NCI-H2107 treated with DMSO at 0.1 percent for 48 hours (cell line): ENCODE measurements at regions not wholly inside any gene's neighbourhood (a gene's known extent, or its start where the extent isn't known, plus 50 kb on each side); places are given as distances from the start of the nearest gene placed in this dataset.
"Not testable (repeated sequence)": the region's sequence is repeated elsewhere in the genome, so short reads cannot be mapped to it uniquely, and the experiment has no call there.

Source experiments
- DNase-seq: peaks from one replicate; lab custom pipeline; 2025; ENCODE audit not compliant: unreplicated experiment; lab: John Stamatoyannopoulos, UW

DNA sequence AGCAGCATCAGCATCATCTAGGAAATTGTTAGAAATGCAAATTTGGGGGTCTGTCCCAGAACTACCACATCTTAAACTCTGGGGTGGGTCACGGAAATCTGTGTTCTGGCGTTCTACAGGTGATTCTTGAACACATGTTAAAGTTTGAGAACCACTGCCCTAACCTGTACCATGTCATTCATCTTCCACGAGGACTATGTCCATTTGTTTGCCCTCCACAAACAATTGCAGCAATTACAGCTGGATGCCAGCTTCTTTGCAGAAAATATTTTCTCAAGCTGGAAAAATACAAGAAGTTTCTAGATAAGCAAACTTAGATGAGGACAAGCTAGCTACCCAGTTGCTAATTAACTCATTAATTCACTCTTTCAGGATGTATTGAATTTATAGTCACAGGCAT lies 54.1 kb downstream of the MAFB start:
- no peak for DNase-seq

DNA sequence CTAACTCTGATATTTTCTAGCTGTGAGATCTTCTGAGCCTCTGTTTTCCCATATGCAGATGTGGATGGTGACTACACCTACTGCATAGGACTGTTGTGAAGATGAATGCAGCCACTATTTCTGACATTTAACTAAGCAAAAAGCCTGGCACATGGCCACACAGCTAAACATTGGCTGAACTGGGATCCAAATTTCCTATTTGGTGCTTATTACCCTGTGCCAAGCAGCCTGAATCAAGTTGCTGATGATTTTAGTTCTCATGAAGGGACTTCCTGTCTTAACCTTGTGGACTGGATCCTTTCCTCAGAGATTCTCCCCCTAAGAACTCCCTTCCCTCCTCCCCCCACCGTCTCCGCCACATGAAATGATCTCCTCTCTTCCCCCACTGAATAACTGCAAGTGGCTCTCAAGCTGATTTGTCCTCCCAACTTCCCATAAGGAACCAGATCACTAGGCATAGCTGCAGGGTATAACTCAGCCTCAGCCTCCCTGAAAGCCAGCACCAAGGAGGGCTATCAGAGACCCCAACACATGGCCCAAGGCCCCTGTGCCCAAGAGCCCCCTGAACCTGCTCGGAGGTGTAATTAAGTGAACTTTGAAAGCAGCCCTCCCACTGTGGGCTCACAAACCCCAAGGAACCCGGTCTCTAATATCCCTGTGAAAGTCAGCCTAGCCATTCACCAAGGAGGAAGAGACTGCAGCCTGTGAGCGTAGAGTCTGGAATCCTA lies 55.7 kb downstream of the MAFB start:
- no peak for DNase-seq

DNA sequence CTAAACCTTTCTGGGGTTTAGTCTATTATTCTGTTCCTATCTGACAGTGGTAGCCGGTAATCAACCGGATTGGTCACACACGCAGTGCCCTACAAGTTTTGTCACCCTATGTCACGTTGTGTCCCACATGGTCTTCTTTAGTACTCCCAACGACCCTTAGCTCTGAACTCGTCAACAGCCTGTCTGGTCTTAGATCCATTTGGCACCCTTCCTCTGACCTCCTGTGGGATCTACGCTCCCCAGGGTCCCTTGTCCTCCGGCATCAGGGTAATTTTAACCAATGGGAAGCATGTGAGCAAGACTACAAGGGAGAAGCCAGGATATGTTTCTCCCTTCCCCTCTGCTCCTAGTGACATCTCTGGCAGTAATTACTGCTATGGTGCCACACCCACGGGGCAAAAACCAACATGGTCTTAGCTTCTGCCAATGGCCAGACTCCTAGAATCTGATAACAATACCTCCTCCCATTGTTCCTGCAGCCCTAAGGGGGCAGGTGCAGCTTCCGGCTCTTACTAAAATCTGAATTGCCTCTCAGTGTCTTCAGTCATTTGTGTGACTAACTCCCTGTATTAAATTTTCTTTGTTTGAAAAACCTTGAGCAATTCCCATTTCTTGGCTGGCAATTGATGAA lies 56.6 kb downstream of the MAFB start:
- no peak for DNase-seq

DNA sequence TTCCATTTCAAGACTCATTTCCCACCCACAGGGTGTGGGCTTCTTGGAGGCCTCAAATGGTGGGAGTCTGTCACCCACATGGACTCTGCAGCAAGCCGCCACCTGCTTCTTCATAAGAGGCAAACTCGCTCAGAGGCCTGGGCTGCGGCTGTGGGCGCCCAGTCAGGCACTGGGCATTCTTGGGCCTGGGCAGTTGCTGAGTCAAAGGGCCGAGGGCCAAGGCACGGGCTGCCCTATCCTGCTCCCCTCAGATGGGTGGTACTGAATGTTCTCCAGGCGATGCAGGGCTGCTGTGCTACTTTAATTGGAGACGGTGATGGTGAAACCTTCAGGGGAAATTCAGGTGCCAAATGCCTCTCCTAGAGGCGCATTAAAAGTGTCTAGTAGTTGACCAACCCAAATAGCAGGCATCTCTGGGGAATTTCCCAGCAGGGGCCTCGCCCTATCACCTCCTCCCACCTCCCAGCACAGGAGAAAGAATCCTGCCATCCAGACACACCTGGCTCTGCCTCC lies 57.9 kb downstream of the MAFB start:
- DNase-seq, result no peak

DNA sequence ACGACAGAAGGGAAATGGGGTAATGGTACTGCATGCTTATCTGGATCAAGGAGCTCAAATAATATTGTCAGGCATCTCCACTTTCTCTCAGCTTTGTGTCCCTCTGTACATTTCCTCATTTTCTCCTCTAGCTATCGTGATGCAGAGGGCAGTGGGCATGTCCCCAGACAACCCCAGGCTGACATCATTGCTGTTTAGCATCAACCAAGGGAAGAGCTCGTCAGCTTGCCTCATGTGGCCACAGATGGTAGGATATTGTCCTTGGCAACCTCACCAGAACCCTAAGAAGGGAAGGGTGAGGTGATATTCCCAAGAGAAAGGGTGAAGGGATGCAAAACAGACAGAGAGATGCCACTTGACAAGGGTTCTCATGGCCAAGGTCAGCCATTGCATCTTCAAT lies 58.3 kb downstream of the MAFB start:
- no peak for DNase-seq

DNA sequence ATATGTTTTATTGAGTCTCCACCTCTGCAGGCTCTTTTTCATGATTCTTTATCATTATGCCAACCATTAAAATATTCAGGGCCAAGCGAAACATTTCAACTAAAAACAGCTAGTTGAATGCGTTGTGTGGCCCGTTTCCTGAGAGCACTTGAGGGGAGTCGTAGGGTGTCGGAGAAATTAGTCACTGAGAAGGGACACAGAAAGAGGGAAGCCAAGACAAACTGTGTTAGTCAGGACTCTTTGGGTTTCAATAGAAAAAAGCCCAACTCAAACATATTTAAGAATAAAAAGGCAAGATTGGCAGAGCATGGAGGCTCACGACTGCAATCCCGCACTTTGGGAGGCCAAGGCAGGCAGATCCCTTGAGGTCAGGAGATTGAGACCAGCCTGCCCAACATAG lies 58.9 kb downstream of the MAFB start:
- DNase-seq, result no peak

DNA sequence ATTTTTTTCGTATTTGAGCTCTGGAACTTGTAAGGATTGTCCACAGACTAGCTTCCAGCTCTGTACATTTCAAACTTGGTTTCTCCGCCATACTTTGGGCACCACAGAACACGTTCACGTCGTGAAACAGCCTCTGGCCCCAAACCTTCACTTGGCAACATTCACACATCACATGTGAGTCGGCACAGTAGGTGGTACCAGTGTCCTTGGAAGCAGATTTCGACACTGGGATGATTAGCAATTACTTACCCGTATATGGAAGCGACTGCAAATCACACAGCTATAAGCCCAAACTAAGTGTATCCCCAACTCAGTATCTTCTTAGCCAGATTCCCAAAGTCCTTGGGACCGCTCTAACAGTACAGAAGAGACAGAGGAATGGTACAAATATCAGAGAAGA lies 60.2 kb downstream of the MAFB start:
- DNase-seq, result no peak

DNA sequence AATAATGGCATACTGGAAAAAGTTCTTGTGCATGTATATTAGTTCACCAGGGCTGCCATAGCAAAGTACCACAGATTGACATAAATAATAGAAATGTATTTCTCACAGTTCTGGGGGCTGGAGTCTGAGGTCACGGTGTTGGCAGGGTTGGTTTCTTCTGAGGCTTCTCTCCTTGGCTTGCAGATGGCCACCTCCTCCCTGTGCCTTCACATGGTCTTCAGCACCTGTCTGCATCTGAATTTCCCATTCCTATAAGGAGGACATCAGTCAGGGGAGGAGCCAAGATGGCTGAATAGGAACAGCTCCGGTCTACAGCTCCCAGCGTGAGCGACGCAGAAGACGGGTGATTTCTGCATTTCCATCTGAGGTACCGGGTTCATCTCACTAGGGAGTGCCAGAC lies 70.0 kb downstream of the MAFB start:
- DNase-seq, result not testable (repeated sequence)

DNA sequence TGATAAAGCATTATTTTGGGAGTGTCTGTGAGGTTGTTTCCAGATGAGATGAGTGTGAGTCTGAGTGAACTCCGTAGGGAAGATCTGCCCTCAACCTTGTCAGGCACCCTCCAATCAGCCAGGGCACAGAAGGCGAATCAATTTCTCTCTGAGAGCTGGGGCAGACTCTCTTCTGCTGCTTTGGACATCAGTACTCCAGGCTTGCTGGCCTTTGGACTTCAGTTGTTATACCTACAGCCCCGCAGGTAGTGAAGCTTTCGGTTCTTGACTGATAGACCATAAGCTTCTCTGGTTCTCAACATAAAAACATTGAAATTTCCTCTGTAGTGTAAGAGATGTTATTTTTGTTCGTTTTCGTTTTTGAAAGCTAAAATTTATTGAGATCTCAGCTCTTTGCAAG lies 71.4 kb downstream of the MAFB start:
- no peak for DNase-seq

DNA sequence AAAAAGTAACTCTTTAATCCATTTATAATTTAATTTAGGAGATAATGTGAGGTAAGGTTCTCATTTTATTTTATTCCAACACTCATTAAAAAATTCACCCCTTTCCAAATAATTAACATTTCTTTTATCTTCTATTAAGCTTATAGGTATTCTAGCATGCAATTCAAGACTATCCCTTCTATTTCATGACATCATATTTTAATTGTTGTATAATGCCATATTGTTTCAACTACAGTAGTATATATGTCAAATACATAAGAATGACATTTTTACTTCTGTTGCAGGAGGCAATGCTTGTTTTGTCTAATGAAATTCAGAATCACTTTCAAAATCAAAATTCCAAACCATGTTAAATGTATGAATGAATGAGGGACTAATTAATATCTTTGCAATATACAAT lies 76.2 kb downstream of the MAFB start:
- DNase-seq, result no peak

DNA sequence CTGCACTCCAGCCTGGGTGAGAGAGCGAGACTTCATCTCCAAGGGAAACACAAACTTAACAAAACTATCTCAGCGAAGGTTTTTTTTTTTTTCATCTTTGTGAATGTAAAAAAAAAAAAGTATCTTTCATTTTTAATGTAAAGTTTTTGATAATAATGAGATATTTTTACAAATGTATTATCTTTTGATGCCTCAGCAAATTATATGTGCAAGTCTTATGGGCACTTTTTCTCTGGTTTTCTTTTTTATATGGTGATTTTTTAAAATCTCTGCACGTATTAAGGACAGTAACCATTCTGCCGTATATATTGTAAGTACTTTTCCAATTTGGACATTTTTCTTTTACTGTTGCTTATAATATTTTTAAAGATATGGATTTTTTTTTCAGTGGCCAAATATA lies 76.8 kb downstream of the MAFB start:
- no peak for DNase-seq

DNA sequence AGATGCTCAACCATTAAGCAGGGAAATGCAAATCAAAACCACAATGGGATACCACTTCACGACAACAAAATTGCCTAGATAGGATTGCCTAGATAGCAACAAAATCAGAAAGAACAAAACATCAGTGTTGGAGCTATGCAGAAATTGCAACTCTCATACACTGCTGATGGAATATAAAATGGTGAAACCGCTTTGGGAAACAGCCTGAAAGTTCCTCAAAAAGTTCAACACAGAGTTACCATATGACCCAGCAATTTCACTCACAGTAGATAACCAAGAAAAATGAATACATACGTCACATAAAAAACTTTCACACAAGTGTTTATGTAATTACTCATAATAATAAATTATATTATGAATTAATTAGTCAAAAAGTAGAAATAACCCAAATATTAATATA lies 78.3 kb downstream of the MAFB start:
- no peak for DNase-seq

DNA sequence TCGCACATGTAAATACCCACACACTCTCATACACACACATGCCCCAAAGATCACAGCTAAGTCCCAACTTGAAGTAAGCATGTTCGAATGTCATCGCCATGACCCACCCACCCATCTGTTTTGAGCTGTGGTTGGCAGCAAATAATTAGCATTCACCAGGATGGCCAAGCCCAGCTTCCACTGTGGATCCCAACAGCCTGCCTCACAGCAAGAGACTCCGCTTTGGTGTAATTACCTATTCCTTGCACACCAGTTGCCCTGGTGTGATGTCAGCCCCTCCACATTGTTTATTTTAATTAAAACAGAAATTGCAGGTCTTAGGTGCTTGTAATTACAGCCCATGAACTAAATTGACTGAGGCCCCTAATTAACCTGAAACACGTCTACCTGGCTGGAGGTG lies 81.1 kb downstream of the MAFB start:
- no peak for DNase-seq

DNA sequence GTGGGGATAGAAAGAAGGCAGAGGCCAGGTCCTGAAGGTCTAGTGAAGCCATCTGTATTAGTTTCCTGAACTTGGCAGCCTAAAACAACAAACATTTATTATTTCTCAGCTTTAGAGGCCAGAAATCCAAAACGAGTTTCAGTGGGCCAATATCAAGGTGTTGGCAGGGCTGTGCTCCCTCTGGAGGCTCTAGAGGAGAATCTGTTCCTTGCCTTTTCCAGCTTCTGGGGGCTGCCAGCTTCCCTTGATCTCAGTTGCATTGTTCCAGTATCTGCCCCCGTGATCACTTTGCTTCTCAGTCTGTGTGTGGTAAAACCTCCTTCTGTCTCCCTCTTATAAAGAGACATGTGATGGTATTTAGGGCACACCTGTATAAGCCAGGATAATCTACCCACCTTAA lies 82.4 kb downstream of the MAFB start:
- DNase-seq, result no peak

DNA sequence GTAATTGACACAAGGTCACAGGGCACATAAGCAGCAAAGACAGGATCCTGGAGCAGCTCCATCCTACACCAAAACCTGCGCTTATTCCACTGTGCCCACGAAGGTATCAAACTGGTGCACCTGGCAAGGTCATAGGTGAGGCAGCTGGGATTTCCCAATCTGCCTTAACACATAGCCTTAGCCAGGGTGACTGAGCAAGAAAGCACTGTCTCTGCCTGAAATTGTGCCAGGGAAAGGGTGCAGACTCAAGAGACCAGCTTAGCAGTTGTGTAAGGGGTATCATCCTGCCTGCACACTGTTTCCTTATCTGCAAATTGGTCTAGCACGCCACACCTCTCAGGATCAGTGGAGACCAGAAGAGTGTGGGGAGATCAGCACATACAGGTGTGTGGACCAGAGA lies 82.8 kb downstream of the MAFB start:
- DNase-seq, result no peak

DNA sequence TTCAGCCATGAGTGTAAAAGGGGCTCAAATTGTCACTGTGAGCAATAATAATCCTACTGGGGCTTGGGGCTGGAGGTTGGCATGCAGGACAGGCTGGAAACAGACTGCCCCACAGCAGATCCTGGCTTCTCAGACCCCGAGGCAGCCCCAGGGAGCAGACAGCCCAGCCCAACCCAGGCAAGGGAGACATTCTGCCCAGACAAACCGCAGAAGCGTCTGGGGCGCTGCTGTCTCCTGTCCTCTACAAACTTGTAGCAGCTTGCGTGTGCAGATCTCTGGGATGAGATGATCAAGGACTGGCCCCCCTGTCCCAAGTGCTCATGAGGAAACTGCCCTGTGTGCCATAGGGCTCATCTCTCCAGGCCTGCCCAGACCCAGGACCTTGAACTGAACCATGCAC lies 84.6 kb downstream of the MAFB start:
- DNase-seq, result no peak

DNA sequence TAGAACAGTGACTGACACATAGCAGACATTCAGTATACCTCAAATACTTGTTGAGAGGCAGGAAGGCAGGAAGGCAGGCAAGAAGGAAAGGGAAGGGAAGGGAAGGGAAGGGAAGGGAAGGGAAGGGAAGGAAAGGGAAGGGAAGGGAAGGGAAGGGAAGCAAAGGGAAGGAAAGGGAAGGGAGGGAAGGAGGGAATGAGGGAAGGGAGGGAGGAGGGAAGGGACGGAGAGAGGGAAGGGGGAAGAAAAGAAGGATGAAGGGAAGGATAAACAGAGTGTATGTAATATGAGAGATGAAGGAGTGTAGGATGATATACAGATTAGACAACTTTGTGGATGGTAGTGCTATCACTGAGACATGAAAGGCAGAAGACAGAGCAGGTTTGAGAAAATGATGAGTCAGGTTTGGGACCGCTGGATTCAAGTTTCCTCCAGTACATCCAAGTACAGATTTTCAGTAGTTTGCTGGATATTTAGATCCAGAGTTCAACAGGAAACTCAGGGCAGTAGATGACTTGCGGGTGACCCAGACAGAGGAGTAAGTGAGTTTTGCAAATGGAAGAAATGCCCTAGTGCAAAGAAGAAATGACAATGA lies 85.9 kb downstream of the MAFB start:
- no peak for DNase-seq

DNA sequence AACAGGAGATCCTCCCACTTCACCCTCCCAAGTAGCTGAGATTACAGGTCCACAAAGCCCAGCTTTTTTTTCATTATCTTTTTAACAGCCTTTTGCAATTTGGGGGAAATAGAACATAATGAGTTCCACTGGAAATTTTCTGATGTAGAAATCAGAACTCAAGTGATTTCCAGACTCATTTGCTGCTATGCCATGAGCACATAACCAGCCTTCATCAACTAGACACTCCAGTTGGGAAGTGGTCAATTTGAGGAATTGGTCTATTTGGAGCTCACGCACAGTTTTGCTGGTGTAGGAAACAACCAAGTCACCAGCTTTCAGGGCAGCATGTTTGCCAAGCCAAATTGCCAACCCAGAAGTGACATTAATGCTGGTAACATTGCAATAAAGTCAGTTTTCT lies 86.7 kb downstream of the MAFB start:
- DNase-seq, result no peak

DNA sequence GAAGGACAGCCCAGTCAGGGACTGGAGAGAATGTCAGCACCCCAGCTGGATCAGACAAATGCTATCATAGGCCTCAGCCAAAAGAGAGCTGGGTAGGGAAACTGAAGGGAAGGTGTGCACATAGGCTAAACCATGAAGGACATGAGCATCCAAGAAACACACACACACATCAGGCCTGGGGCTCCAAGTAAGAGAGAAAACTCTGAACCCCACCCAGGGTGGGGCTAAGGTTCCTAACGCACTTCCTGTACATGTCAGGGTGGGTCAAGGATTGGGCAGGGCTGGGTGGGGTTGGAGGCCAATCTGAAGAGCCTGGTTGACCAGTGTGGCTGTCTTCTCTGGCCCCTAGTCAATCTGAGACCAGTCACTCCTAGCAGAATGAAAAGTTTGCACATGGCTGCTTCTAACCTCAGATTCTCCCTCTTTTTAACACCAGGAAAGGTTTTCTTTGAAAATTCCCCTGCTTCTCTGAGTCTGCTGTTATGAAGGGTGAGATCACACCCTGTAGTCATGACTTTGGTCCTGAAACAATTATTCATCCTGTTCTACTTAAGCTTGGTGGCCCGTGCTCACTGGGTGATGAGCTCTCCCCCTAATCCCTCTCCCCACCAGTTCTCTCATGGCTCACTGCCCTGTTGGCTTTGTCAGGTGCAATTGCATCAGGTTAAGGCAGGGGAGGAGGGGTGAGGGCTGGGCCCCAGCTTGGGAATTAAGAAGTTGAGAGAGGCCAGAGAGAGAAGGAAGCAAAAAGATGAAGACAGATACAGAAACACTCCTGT lies 88.4 kb downstream of the MAFB start:
- no peak for DNase-seq

DNA sequence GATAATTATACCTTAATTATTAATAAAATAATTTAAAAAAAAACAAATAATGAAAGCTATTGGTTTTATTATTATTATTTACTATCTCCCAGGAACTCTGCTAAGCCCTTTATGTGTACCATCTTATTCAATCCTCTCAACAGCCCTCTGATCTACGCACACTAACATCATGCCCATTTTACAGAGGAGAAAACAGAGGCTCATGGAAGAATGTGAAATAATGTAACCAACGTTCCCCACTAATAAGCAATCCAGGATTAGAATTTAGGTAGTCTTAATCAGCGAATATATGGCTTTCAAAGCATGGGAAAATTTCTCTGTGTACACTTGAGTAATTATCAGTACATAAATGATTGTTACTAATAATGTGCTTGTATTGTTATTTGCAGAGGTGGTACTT lies 89.0 kb downstream of the MAFB start:
- DNase-seq, result no peak

DNA sequence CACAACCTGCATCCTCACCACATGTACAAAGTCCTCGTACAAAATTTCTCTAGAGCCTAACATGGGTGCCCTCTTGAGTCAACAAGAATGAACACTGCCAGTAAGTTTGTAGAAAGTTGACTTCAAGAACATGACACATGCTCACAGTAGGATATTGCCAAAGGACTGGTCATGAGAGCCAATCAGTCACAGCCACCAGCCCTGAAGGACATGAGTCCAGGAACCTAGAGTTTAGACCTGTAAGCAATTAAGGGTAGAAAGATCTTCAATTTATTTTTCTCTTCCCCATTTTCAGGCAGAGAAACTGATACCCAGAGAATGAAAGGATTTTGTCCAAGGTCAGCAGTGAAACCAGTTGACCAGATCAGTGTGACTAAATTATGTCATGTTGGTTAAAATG lies 96.1 kb downstream of the MAFB start:
- no peak for DNase-seq

DNA sequence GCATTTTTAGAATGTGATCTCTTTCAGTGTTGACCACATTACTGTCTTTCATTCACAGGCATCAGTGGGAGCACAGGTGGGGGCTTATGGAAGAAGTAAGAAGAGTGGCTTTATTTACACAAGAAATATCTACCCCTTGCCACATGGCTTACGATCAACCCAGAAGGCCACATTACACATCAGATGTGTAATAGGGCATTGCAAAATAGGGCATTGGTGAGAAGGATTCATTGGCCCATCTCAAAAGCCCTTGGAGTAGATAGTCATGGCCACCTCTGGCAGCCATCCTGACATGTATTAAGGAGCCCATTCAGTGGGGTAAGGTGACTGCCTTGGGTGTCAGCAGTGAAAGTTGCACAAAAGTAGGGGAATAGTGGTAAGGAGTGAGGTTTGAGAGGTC lies 97.5 kb downstream of the MAFB start:
- no peak for DNase-seq
